PC-9 (cell line): ENCODE measurements at regions not wholly inside any gene's neighbourhood (a gene's known extent, or its start where the extent isn't known, plus 50 kb on each side); places are given as distances from the start of the nearest gene placed in this dataset.
"Not testable (repeated sequence)": the region's sequence is repeated elsewhere in the genome, so short reads cannot be mapped to it uniquely, and the experiment has no call there.

ENCODE experiments used
- CTCF ChIP-seq: fragments of 200-600 bp; sonication (generic); conservative IDR thresholded peaks from 2 replicates; pipeline ENCODE4 v1.6.1; 2017; ENCODE audit warnings: mixed run types, antibody characterized with exemption, mild to moderate bottlenecking, moderate library complexity
- EZH2 ChIP-seq: fragments of 200-600 bp; sonication (generic); IDR thresholded peaks from 2 replicates; pipeline ENCODE4 v1.8.0; 2017; ENCODE audit warnings: antibody characterized with exemption, low read depth

GRCh38 chr4:187695531-187695930 is 300.0 kb upstream of the ZFP42 start:
- not testable (repeated sequence) for TF ChIP-seq CTCF, EZH2
